Stimulated activated CD8-positive, alpha-beta memory T cell treated with anti-CD3 and anti-CD28 coated beads, Interleukin-2, amount 100 ng/mL, for 48 hours (primary cell): ENCODE measurements at regions not wholly inside any gene's neighbourhood (a gene's known extent, or its start where the extent isn't known, plus 50 kb on each side); places are given as distances from the start of the nearest gene placed in this dataset.
"Not testable (repeated sequence)": the region's sequence is repeated elsewhere in the genome, so short reads cannot be mapped to it uniquely, and the experiment has no call there.

Experiments
- DNase-seq, 2 donors: peaks; one replicate each; pipeline ENCODE4 v3.0.0-alpha.2; 2020; ENCODE audit warnings: low read depth in 2 of 2

- DNase-seq, result no peak
Measured at GRCh38 chr3:181609030-181609767, 102.5 kb upstream of the SOX2 start.

- DNase-seq, result no peak
Measured at GRCh38 chr3:181604267-181604666, 107.5 kb upstream of the SOX2 start.

- no peak for DNase-seq
Measured at GRCh38 chr3:181596126-181596525, 115.6 kb upstream of the SOX2 start.

GRCh38 chr3:181590939-181591338 lies 120.8 kb upstream of the SOX2 start:
- DNase-seq, result not testable (repeated sequence)

GRCh38 chr3:181582619-181583018 lies 129.1 kb upstream of the SOX2 start:
- DNase-seq, result no peak

- no peak for DNase-seq
Measured at GRCh38 chr3:181581656-181582055, 130.1 kb upstream of the SOX2 start.

GRCh38 chr3:181578743-181579142 lies 133.0 kb upstream of the SOX2 start:
- no peak for DNase-seq

GRCh38 chr3:181572432-181572831 lies 139.3 kb upstream of the SOX2 start:
- no peak for DNase-seq

GRCh38 chr3:181570472-181570871 lies 141.3 kb upstream of the SOX2 start:
- DNase-seq, result no peak

- no peak for DNase-seq
Measured at GRCh38 chr3:181569356-181569940, 142.3 kb upstream of the SOX2 start.

- no peak for DNase-seq
Measured at GRCh38 chr3:181568693-181569092, 143.0 kb upstream of the SOX2 start.

GRCh38 chr3:181568248-181568647 lies 143.5 kb upstream of the SOX2 start:
- no peak for DNase-seq

GRCh38 chr3:181567311-181568075 lies 144.2 kb upstream of the SOX2 start:
- no peak for DNase-seq

- no peak for DNase-seq
Measured at GRCh38 chr3:181565416-181565815, 146.3 kb upstream of the SOX2 start.

GRCh38 chr3:181564222-181564621 lies 147.5 kb upstream of the SOX2 start:
- no peak for DNase-seq

- no peak for DNase-seq
Measured at GRCh38 chr3:181561139-181562031, 150.3 kb upstream of the SOX2 start.

GRCh38 chr3:181558870-181559269 lies 152.9 kb upstream of the SOX2 start:
- no peak for DNase-seq

- DNase-seq, result no peak
Measured at GRCh38 chr3:181555681-181556080, 156.0 kb upstream of the SOX2 start.

GRCh38 chr3:181554233-181554765 lies 157.4 kb upstream of the SOX2 start:
- no peak for DNase-seq

GRCh38 chr3:181549266-181549665 lies 162.5 kb upstream of the SOX2 start:
- DNase-seq, result no peak

GRCh38 chr3:181541414-181541813 lies 170.3 kb upstream of the SOX2 start:
- no peak for DNase-seq

GRCh38 chr3:181534781-181535221 lies 176.9 kb upstream of the SOX2 start:
- DNase-seq, result no peak
